Activated CD8-positive, alpha-beta memory T cell treated with anti-CD3 and anti-CD28 coated beads, Interleukin-2, amount 50 U/mL, for 48 hours (primary cell): ENCODE measurements at regions not wholly inside any gene's neighbourhood (a gene's known extent, or its start where the extent isn't known, plus 50 kb on each side); places are given as distances from the start of the nearest gene placed in this dataset.

Experiments used
- DNase-seq: peaks from one replicate; pipeline ENCODE4 v3.0.0-alpha.2; 2020

- DNase-seq, result no peak
Measured at GRCh38 chr2:145484448-145485097, 964.7 kb upstream of the ZEB2 start.

- DNase-seq, result no peak
Measured at GRCh38 chr2:145483854-145484253, 963.9 kb upstream of the ZEB2 start.

- DNase-seq, result no peak
Measured at GRCh38 chr2:145481334-145481922, 961.5 kb upstream of the ZEB2 start.

GRCh38 chr2:145464866-145465265 is 944.9 kb upstream of the ZEB2 start:
- DNase-seq, result no peak

GRCh38 chr2:145460112-145460511 is 940.2 kb upstream of the ZEB2 start:
- no peak for DNase-seq

- no peak for DNase-seq
Measured at GRCh38 chr2:145431181-145431951, 911.4 kb upstream of the ZEB2 start.

- no peak for DNase-seq
Measured at GRCh38 chr2:145423809-145424208, 903.9 kb upstream of the ZEB2 start.

GRCh38 chr2:145422576-145422975 is 902.7 kb upstream of the ZEB2 start:
- DNase-seq, result no peak

- DNase-seq, result no peak
Measured at GRCh38 chr2:145421841-145422240, 901.9 kb upstream of the ZEB2 start.

GRCh38 chr2:145416640-145417039 is 896.7 kb upstream of the ZEB2 start:
- DNase-seq, result no peak

- DNase-seq, result no peak
Measured at GRCh38 chr2:145415151-145415550, 895.2 kb upstream of the ZEB2 start.

GRCh38 chr2:145413261-145414030 is 893.5 kb upstream of the ZEB2 start:
- DNase-seq, result no peak

- no peak for DNase-seq
Measured at GRCh38 chr2:145412155-145412554, 892.2 kb upstream of the ZEB2 start.

- DNase-seq, result no peak
Measured at GRCh38 chr2:145411493-145411892, 891.6 kb upstream of the ZEB2 start.

- DNase-seq, result no peak
Measured at GRCh38 chr2:145410086-145410485, 890.2 kb upstream of the ZEB2 start.

- no peak for DNase-seq
Measured at GRCh38 chr2:145408980-145409379, 889.1 kb upstream of the ZEB2 start.

- DNase-seq, result no peak
Measured at GRCh38 chr2:145404690-145405089, 884.8 kb upstream of the ZEB2 start.

GRCh38 chr2:145402706-145403277 is 882.9 kb upstream of the ZEB2 start:
- no peak for DNase-seq

- no peak for DNase-seq
Measured at GRCh38 chr2:145399131-145399530, 879.2 kb upstream of the ZEB2 start.

- no peak for DNase-seq
Measured at GRCh38 chr2:145394181-145394580, 874.3 kb upstream of the ZEB2 start.

- DNase-seq, result no peak
Measured at GRCh38 chr2:145386973-145387372, 867.1 kb upstream of the ZEB2 start.

GRCh38 chr2:145383961-145384360 is 864.0 kb upstream of the ZEB2 start:
- DNase-seq, result no peak

- DNase-seq, result no peak
Measured at GRCh38 chr2:145380436-145381017, 860.6 kb upstream of the ZEB2 start.
